ENCODE measurements at regions not wholly inside any gene's neighbourhood (a gene's known extent, or its start where the extent isn't known, plus 50 kb on each side); places are given as distances from the start of the nearest gene placed in this dataset.
"Not testable (repeated sequence)": the region's sequence is repeated elsewhere in the genome, so short reads cannot be mapped to it uniquely, and the experiment has no call there.

DNA sequence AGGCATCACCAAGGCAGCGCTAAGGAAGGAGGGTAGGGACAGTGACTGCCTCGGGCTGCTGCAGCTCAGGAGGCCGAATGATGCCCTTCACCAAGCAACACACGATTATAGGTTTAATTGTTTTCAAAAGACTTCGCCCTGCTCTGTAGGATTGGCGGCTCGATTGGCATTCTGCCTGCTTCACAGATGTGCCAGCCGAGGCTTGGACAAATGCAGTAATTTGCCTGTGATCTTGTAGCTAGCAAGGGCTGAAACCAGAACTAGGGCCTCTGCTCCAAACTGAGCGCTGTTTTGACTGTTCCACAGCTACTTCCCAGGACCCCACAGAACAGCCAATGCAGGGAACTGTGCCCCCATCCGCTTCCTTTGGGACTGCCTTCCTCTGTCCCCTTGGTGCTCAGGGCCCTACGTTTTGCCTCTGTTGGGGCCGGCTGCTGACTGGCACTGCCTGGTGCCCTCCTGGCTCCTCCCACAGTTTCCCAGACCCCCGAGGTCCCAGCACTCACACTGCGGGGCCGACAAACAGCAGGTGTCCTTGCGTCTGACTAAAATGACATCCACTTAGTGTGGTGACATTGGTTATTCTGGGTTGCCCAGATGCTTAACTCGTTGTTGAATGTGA lies 62.6 kb upstream of the EN2 start:
- CTCF ChIA-PET, result interaction anchor here (0.6 kb wide), 1 partner anchor 151 kb away, joined by 3 read pairs; the partner anchor contains the start of gene CNPY1
- Mint-ChIP-seq H3K27ac (no peak overlapping the region), H3K4me1 (no peaks in the 10 kb centered on the region), H3K9me3 (no peaks in the 10 kb centered on the region), H3K36me3 (ENCODE audit: low read depth) (no peaks in the 10 kb centered on the region), H3K27me3 (peaks cover 10% of the 10 kb centered on the region), H3K4me3 (no peak overlapping the region)
- POLR2A ChIA-PET, result no interaction called here
- no peak for DNase-seq

GRCh38 chr7:155396661-155397060 lies 61.3 kb upstream of the EN2 start:
- CTCF ChIA-PET, result no interaction called here

GRCh38 chr7:155397758-155398714 lies 59.9 kb upstream of the EN2 start:
- H3K9me3 Mint-ChIP-seq; H3K36me3 Mint-ChIP-seq (ENCODE audit: low read depth); H3K27ac Mint-ChIP-seq; POLR2A ChIA-PET; H3K27me3 Mint-ChIP-seq; H3K4me3 Mint-ChIP-seq; CTCF ChIA-PET; H3K4me1 Mint-ChIP-seq; DNase-seq: not testable (repeated sequence)

More at GRCh38 chr7:155396661-155397060, 61.3 kb upstream of the EN2 start:
- H3K36me3 Mint-ChIP-seq (ENCODE audit: low read depth), result no peaks in the 10 kb centered on the region
- no peaks in the 10 kb centered on the region for H3K9me3 Mint-ChIP-seq
- no peak overlapping the region for H3K27ac Mint-ChIP-seq
- H3K4me3 Mint-ChIP-seq, result no peak overlapping the region
- peaks cover 6% of the 10 kb centered on the region for H3K27me3 Mint-ChIP-seq
- H3K4me1 Mint-ChIP-seq, result no peaks in the 10 kb centered on the region
- POLR2A ChIA-PET, result no interaction called here
- no peak for DNase-seq

- H3K4me3 Mint-ChIP-seq, result no peak overlapping the region
- no peaks in the 10 kb centered on the region for H3K36me3 Mint-ChIP-seq (ENCODE audit: low read depth)
- peaks cover 7% of the 10 kb centered on the region for H3K27me3 Mint-ChIP-seq
- ChIA-PET POLR2A (no interaction called here), CTCF (no interaction called here)
- no peaks in the 10 kb centered on the region for H3K4me1 Mint-ChIP-seq
- peak; percentile 24 for DNase-seq
- H3K27ac Mint-ChIP-seq, result no peak overlapping the region
- H3K9me3 Mint-ChIP-seq, result no peaks in the 10 kb centered on the region
These were observed 59.0 kb upstream of the EN2 start for GRCh38 chr7:155398944-155399343.

DNA sequence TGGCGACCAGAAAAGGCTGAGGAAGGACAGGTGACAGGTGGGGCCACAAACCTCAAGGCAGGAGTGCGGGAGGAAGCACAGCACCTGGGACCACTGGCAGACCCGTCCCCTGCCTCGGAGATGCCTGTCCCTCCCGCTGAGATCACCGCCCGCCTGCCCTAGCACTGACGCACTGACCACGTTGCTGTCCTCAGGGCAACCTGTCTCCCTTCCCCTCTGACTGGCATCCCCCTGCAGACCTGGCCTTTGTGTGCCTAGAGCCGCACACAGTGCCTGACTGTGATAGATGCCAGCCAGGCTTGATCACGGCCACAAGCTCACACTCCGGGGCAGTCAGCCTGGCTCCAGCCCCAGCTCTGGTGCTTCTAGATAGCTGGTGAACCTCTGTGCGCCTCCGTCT lies 58.4 kb upstream of the EN2 start:
- Mint-ChIP-seq H3K36me3 (ENCODE audit: low read depth) (no peaks in the 10 kb centered on the region), H3K27me3 (peaks cover 6% of the 10 kb centered on the region), H3K4me3 (no peak overlapping the region), H3K4me1 (no peaks in the 10 kb centered on the region), H3K9me3 (no peaks in the 10 kb centered on the region), H3K27ac (no peak overlapping the region)
- ChIA-PET CTCF (no interaction called here), POLR2A (no interaction called here)
- no peak for DNase-seq

DNA sequence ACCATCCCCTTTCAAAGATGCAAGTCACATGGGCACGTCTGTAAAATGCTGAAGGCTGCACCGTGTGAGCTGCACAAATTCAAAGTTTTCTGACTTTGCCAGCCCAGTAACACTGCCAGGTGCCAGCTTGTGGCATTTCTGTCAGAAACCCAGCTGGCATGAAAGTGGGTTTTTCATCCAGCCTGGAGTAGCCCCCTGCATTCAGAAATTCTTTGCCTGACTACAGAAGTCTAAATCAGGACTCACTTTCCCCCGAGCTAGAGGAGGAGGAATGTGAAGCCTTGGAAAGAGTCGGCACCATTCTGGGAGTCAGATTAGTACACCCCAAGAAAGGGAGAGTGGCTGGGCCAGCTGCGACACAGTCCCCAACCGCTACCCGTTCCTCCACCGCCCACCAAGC lies 56.7 kb upstream of the EN2 start:
- H3K27me3 Mint-ChIP-seq, result peaks cover 8% of the 10 kb centered on the region

DNA sequence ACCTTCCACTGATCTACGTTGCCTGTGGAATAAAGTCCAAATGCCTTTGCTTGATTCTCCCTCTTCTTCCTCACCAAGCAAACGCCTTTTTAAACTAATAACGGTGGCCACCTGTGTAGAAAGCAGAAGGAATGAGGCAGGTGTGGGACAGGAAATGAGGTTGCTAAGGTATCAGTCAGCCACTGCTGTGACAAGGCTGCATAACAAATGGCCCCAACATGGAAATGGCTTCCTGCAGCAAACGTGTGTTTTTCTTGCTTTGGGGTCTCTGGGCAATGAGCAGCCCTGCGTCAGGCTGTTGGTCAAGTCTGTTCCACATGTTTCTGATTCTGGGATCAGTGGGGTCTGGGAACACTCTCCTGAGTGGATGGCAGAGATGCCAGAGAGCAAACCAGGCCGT lies 56.0 kb upstream of the EN2 start:
- POLR2A ChIA-PET, result no interaction called here

More for the DNA sequence above, 56.7 kb upstream of the EN2 start:
- H3K27ac Mint-ChIP-seq, result no peak overlapping the region
- no peaks in the 10 kb centered on the region for H3K36me3 Mint-ChIP-seq (ENCODE audit: low read depth)
- no peaks in the 10 kb centered on the region for H3K4me1 Mint-ChIP-seq
- POLR2A ChIA-PET, result no interaction called here
- H3K9me3 Mint-ChIP-seq, result no peaks in the 10 kb centered on the region
- H3K4me3 Mint-ChIP-seq, result no peak overlapping the region
- CTCF ChIA-PET, result no interaction called here
- DNase-seq, result no peak

GRCh38 chr7:155402941-155403340 lies 55.0 kb upstream of the EN2 start:
- peaks cover 8% of the 10 kb centered on the region for H3K27me3 Mint-ChIP-seq
- H3K27ac Mint-ChIP-seq, result no peak overlapping the region
- no peaks in the 10 kb centered on the region for H3K36me3 Mint-ChIP-seq (ENCODE audit: low read depth)
- no peaks in the 10 kb centered on the region for H3K9me3 Mint-ChIP-seq
- no peak overlapping the region for H3K4me3 Mint-ChIP-seq
- H3K4me1 Mint-ChIP-seq, result no peaks in the 10 kb centered on the region
- POLR2A ChIA-PET, result no interaction called here
- CTCF ChIA-PET, result no interaction called here
- no peak for DNase-seq

More for the DNA sequence above, 56.0 kb upstream of the EN2 start:
- Mint-ChIP-seq H3K27me3 (peaks cover 8% of the 10 kb centered on the region), H3K4me3 (no peak overlapping the region), H3K4me1 (no peaks in the 10 kb centered on the region), H3K9me3 (no peaks in the 10 kb centered on the region), H3K27ac (no peak overlapping the region), H3K36me3 (ENCODE audit: low read depth) (no peaks in the 10 kb centered on the region)
- no peak for DNase-seq
- CTCF ChIA-PET, result no interaction called here

DNA sequence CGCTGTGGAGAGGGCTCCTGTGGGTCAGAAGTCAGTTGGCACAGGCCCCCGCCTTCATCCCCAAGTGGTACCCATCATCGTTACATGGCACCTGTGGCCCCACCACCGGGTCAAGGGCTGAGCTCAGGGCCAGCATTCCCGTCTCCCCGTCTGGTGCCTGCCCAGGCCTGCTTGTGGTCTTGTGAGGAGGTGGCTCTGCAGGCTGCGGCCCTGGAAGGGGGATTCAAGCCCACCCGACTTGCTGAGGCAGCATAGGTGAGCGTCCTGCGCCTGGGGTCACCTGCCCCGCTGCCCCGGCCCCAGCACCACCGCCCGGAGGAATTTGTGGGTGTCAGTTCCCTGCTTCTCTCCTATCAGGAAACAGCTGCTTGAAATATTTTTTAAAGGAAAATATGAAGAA lies 53.0 kb upstream of the EN2 start:
- H3K27me3 Mint-ChIP-seq, result peaks cover 11% of the 10 kb centered on the region
- CTCF ChIA-PET, result no interaction called here
- H3K9me3 Mint-ChIP-seq, result no peaks in the 10 kb centered on the region
- DNase-seq, result no peak
- H3K27ac Mint-ChIP-seq, result no peak overlapping the region
- POLR2A ChIA-PET, result no interaction called here
- H3K36me3 Mint-ChIP-seq (ENCODE audit: low read depth), result no peaks in the 10 kb centered on the region
- H3K4me1 Mint-ChIP-seq, result no peaks in the 10 kb centered on the region
- H3K4me3 Mint-ChIP-seq, result no peak overlapping the region

GRCh38 chr7:155405399-155406318 lies 52.3 kb upstream of the EN2 start:
- Mint-ChIP-seq H3K27me3 (peaks cover 11% of the 10 kb centered on the region), H3K36me3 (ENCODE audit: low read depth) (no peaks in the 10 kb centered on the region), H3K27ac (no peak overlapping the region), H3K4me3 (no peak overlapping the region), H3K9me3 (no peaks in the 10 kb centered on the region), H3K4me1 (no peaks in the 10 kb centered on the region)
- POLR2A ChIA-PET, result no interaction called here
- CTCF ChIA-PET, result no interaction called here
- DNase-seq, result no peak

- no peaks in the 10 kb centered on the region for H3K36me3 Mint-ChIP-seq (ENCODE audit: low read depth)
- no peak for DNase-seq
- H3K27me3 Mint-ChIP-seq, result peaks cover 17% of the 10 kb centered on the region
- ChIA-PET POLR2A (no interaction called here), CTCF (no interaction called here)
- no peak overlapping the region for H3K27ac Mint-ChIP-seq
- no peak overlapping the region for H3K4me3 Mint-ChIP-seq
- H3K9me3 Mint-ChIP-seq, result no peaks in the 10 kb centered on the region
- H3K4me1 Mint-ChIP-seq, result no peaks in the 10 kb centered on the region
These were observed 50.1 kb upstream of the EN2 start for GRCh38 chr7:155407799-155408198.
